Epidermal melanocyte (primary cell): ENCODE measurements at regions not wholly inside any gene's neighbourhood (a gene's known extent, or its start where the extent isn't known, plus 50 kb on each side); places are given as distances from the start of the nearest gene placed in this dataset.
A peak's percentile ranks its signal among the peaks of the same experiment; 100 is the strongest.
"Not testable (repeated sequence)": the region's sequence is repeated elsewhere in the genome, so short reads cannot be mapped to it uniquely, and the experiment has no call there.

Source experiments
- DNase-seq: peaks from one replicate; pipeline ENCODE4 v3.0.0; 2011; ENCODE audit warnings: low spot score; ENCODE audit not compliant: insufficient read length

DNA sequence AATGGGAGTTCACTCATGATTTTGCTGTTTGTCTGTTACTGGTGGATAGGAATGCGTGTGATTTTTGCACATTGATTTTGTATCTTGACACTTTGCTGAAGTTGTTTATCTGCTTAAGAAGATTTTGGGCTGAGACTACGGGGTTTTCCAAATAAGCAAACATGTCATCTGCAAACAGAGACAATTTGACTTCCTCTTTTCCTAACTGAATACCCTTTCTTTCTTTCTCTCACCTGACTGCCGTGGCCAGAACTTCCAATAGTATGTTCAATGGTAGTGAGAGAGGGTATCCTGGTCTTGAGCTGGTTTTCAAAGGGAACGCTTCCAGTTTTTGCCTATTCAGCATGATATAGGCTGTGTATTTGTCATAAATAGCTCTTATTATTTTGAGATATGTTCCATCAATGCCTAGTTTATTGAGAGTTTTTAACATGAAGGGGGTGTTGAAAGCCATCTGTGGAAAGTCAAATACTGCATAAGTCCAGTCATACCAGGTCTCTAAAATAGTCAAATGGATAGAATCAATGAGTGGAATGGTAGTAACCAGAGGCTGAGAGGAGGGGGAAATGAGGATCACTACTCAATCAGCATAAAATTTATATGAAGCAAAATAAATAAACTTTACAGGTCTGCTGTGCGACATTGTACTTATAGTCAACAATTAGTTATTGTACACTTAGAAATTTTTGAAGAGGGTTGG, 610.4 kb upstream of the ADGRB3 start:
- no peak for DNase-seq

DNA sequence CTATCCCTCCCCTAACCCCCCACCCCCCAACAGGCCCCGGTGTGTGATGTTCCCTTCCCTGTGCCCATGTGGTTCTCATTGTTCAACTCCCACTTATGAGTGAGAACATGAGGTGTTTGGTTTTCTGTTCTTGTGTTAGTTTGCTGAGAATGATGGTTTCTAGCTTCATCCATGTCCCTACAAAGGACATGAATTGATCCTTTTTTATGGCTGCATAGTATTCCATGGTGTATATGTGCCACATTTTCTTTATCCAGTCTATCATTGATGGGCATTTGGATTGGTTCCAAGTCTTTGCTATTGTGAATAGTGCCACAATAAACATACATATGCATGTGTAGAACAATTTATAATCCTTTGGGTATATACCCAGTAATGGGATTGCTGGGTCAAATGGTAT, 612.1 kb upstream of the ADGRB3 start:
- DNase-seq = not testable (repeated sequence)

DNA sequence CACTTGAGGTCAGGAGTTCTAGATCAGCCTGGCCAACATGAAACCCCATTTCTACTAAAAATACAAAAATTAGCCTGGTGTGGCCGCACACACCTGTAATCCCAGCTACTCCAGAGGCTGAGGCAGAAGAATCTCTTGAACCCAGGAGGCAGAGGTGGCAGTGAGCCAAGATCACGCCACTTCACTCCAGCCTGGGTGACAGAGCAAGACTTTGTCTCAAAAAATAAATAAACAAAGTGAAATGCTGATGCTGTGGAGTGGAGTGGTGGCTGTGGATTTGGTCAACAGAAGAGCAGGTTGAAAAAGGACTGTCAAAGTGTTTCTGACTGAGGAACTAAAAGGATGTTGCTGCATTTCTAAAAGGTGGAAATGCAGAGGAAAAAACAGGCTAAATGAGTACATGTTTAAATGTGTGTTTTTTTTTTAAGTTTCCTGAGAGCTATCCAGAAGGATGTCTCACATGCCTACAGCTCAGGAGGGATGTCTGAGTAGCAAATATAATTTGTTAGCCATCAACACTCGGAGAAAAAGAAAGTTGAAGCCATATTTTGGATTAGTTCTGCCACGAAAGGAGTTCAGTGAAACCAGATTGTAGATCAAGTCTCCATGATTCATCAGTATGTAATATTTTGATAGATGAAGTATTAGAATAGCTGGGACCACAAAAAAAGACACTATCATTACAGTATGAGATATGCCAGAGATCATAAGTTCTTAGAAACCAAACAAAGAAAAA, 621.1 kb upstream of the ADGRB3 start:
- no peak for DNase-seq

DNA sequence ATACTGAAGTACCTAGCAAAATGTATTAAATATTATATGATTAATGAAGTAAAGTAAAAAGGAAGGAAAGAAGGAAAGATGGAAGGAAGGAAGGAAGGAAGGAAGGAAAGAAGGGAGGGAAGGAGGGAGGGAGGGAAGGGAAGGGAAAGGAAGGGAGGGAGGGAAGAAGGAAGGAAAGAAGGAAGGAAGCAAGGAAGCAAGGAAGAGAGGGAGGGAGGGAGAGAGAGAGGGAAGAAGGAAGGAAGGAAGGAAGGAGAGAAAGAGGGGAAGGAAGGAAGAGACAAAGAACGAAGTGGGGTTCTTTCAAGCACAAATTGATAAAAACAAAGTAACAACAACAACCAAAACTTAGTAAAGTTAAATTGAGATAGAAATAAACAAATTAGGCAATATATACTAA, 622.3 kb upstream of the ADGRB3 start:
- no peak for DNase-seq

DNA sequence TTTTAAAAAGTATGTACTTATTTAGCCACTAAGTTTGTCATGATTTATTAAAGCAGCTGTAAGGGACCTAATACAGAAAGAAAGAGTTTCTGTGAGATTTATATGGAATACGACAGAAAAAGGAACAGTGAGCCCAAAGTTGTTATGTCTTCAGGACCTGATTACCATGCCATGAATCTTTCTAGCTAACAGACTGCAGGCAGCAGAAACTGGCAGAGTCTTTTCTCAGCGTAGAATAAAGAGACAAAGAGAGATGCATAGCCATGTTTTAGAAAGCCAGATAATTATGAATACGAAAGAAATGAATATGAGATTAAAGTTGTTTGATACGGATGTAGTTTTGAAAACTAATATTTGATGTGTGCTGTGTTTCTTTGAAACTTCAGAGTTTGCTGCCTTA, 624.1 kb upstream of the ADGRB3 start:
- DNase-seq = no peak

DNA sequence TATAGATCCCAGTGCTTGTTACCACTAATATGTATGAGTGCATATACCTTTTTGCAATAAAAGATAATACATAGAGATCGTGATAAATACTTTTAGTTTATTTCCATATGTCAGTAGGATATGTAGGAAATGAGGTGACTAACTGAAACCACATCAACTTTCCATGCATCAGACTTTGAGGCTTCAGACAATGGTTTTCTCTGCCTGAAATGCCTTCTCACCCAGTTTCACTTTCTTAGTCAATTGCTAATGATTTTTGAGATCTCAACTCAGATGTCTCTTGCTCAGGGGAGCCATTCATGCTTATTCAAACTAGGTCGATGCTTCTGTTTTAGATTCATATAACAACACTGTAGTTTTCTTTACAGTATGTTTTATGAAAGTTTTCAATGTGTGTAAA, 626.6 kb upstream of the ADGRB3 start:
- DNase-seq = no peak

DNA sequence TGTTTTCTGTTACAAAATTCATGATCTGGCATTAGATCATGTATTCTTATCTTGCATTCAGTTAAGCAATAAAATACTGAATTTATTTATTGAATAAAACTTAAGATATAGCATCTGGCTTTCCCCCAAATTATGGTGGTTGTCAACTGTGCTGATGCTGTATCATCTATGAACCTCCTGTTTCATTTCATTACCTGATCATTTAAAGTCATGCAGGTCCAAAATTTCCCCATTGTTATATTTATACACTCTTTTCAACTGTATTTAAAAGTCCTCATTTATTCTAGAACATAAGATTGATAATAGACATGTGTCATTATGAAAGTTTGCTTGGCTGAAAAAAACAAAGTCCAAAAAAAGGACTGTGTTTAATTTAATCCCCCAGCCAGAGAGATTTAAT, 627.4 kb upstream of the ADGRB3 start:
- DNase-seq = no peak

DNA sequence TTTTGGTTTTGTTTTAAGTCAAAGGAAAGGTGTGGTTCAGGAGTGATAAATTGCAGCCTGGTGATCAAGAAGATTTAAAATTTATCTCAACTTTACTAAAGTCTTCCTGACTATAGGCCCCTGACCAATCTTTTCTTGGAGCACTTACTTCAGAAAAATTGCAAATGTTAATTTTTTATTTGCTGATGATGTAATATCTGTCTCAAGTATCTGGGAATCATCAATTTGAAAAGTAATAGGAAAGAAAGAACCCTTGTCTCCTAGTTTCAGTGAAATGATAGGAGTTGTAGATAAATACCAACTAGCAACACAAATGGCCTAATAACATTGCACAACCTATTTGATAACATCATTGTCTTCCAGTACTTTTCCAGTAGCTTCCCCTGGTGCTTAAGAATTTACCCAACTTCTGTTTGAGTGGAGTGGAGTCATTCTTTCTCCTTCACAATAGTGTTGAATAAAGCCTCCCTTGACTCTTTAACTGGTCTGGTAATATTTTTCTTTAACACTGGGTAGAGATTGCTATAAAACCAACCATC, 648.3 kb upstream of the ADGRB3 start:
- no peak for DNase-seq

DNA sequence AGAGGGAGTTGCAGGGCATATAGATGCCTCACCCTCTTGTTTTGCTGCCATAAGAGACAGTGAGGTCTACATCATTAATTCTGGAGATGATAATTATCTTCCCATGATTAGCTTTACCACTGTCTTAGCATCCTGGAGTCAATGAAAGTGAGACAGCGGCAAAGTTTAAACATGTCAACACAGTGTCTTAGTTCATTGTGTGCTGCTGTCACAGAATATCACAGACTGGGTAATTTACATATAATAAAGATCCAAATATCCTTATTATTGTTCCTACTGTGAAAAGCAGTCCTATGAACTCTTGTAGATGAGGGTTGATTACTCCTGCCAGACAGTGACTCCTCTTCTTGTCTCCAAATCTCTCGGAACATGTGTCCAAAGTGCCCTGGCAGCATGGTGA, 658.6 kb upstream of the ADGRB3 start:
- DNase-seq = no peak

DNA sequence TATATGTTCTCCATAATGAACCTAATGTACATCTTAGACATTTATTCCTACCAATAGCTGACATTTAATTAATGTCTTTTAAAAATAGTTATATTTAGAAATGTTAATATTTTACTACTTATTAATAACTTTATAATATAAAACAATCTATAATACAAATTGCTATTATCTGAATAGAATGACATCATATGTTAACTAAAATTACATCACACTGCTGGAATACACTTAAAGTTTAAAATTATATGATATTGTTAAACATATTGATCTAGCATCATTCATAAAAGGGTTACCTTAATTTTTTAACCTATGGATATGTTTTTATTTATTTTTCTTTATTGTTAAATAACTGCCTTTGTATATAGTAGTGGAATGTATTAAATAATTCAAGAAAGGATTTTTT, 660.2 kb upstream of the ADGRB3 start:
- no peak for DNase-seq

DNA sequence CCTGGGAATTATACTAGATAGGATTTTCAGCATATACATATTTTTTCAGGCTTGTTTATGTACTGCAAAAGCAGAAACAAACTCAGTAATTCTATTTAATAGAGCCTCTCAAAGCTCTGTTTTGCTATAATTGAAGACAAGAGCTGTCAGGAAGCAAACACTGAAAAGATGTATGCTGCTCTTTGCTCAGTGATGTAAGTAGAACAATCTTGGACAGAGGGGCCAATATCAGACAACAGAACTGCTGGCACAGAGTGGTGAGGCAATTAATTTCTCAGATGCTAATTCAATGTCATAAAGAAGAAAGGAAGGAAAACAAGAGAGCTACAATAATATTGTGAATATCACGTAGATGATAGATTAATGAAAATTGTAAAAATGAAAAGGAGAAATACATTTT, 663.3 kb upstream of the ADGRB3 start:
- no peak for DNase-seq

DNA sequence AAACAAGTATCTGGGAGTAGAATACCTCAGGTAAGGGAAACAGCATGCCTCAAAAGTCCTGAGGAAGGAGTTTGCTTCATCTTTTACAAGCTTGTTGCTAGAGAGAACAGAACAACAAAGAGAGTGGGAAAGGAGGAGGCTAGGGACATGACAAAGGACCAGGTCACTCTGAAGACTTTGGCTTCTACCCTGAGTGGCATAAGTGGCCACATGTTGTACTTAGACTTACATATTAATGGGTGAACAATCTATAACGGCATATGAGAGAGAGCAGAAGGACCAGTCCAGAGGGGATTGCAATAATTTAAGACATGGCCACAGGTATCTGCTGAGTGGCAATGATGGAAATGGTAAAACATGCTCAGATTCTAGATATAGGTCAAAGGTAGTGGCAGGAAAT, 668.3 kb upstream of the ADGRB3 start:
- no peak for DNase-seq

DNA sequence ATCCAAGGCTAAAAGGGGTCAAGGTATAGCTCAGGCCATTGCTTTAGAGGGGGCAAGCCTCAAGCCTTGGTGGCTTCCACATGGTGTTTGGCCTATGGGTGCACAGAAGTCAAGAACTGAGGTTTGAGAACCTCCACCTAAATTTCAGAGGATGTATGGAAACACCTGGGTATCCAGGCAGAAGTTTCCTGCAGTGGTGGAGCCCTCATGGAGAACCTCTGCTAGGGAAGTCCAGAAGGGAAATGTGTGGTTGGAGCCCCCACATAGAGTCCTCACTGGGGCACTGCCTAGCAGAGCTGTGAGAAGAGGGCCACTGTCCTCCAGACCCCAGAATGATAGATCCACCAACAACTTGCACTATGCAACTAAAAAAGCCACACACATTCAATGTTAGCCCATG, 678.7 kb upstream of the ADGRB3 start:
- DNase-seq = no peak

DNA sequence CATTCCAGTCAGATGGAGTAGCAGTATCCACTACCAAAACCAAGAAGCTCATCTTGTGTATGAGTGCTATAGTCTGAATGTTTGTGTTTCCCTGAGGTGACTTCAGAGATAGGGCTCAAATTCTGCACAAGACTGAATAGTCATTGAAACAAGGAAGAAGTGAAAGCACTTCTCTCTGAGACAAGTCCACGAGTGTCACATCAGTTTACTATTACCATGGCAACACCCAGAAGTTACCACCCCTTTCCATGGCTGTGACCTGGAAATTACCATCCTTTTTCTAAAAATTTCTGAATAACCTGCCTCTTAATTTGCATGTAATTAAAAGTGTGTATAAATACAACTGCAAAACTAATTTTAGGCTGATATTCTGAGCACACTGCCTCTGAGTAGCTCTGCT, 682.1 kb upstream of the ADGRB3 start:
- DNase-seq = no peak

DNA sequence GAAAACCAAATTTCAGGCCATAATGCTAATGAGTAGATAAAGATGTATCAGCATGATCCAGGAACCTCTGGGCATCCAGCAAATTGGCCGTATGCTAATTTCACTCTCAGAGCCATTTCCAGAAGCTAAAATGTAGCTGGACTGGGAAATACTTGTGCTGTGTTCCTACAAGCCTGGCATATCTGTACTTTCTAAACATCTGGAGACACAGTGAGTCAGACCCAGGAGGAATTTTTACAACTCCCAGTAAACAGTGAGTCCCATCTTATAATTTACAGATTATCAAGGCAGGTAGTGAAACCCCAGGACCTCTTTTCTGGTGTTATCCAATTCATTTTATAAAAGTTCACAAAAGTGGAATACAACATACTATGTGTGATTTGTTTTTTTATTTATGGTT, 683.0 kb upstream of the ADGRB3 start:
- DNase-seq = peak; percentile 20

DNA sequence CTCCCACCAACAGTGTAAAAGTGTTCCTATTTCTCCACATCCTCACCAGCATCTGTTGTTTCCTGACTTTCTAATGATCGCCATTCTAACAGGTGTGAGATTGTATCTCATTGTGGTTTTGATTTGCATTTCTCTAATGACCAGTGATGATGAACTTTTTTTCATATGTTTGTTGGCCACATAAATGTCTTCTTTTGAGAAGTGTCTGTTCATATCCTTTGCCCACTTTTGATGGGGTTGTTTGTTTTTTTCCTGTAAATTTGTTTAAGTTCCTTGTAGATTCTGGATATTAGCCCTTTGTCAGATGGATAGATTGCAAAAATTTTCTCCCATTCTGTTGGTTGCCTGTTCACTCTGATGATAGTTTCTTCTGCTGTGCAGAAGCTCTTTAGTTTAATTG, 687.3 kb upstream of the ADGRB3 start:
- DNase-seq = not testable (repeated sequence)

DNA sequence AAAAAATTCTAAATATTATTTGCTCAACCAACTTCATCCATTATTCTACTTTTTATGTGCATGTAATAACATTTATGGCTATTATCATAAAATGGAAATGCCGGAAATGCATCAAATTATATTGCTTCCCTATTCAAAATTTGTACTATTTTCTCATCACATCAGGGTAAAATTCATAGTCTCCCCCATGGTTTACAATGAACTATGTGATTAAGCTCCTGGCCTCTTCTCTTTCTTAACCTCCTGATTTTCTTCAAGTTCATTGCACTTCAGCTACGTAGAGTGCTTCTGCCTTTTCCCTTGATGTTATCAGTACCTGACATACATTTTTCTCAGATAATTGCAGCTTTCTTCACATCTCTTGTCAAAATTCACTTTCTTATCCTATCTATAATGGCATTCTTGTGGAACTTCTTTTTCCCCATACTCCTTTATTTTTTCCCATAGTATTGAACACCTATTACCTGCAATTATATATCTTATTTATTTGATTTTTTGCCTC, 699.1 kb upstream of the ADGRB3 start:
- DNase-seq = no peak

DNA sequence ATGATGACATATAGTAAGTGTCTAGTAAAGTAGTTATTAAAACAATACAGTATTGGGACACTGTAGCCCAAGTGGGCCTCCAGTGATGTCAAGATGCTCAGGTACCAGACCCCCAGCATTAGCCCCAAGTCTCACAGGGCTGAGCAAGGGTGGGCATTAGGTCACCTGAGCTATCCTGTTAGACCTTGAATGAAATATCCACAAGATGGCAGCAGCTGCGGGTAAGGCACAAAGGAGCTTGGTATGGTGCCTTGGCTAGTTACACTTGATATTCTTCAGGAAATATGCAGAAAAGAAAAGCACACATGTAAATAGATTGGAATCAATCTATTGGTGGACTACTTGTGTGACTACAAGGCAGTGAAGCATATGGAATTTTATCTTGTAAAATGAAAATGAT, 701.8 kb upstream of the ADGRB3 start:
- DNase-seq = no peak

DNA sequence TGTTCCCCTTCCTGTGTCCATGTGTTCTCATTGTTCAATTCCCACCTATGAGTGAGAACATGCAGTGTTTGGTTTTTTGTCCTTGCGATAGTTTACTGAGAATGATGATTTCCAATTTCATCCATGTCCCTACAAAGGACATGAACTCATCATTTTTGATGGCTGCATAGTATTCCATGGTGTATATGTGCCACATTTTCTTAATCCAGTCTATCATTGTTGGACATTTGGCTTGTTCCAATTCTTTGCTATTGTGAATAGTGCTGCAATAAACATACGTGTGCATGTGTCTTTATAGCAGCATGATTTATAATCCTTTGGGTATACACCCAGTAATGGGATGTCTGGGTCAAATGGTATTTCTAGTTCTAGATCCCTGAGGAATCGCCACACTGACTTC, 712.5 kb upstream of the ADGRB3 start:
- not testable (repeated sequence) for DNase-seq

DNA sequence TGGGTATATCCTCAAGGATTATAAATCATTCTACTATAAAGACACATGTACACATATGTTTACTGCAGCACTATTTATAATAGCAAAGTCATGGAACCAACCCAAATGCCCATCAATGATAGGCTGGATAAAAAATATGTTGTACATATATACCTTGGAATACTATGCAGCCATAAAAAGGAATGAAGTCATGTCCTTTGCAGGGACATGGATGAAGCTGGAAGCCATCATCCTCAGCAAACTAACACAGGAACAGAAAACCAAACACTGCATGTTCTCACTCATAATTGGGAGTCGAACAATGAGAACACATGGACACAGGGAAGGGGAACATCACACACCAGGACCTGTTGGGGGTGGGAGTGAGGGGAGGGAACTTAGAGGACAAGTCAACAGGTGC, 715.0 kb upstream of the ADGRB3 start:
- not testable (repeated sequence) for DNase-seq

DNA sequence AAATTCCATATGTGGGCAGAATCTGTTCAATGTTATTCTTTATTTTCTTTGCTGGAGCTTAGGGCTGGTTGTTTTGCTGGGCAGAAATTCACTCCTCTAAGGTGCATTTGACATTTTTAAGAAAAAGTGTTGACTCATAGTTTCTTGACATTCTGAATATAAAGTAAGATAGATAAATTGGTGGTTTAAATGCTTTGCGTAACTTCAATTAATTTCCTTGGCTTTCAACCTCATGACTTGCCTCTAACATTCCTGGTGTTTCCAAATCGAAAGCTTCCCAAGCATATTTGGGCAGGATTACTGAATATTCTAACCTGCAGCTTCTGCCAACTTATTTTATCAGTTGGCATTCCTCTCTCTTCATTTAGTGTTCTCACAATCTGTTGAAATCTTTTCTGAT, 718.7 kb upstream of the ADGRB3 start:
- DNase-seq = no peak

DNA sequence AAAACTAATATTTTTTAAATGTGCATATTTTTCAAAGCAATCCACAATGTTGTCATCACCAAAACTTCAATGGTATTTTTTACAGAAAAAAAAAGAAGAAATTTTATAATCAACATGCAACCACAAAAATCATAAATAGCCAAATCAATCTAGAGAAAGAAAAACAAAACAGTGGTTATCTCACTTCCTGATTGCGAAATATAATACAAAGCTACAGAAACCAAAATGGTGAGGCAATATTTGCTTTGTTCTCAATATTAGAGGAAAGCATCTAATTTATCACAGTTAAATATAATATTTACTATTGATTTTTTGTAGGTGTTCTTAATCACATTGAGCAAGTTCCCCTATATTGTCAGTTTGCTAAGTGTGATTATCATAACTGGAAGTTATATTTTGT, 720.7 kb upstream of the ADGRB3 start:
- DNase-seq = no peak

DNA sequence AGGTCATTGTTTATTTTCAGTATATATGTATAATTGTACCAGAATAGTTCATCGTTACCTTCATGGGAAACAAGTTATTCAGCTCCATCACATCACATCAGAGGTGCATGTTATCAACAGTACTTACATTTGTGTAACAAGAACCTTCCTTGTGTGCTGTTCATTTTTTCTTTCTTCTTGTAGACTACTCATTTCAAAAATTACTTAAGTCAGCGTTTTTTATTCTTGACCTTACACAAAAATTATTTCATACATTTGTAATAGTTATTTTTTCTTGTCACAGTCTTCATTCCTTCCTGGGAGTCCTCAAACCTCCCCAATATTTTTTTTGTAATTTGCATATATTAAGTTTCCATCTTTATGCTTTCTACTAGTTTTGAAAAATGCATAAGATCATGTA, 725.7 kb upstream of the ADGRB3 start:
- no peak for DNase-seq
